Transverse colon (tissue), 4 donors: ENCODE measurements at regions not wholly inside any gene's neighbourhood (a gene's known extent, or its start where the extent isn't known, plus 50 kb on each side); places are given as distances from the start of the nearest gene placed in this dataset.
"Not testable (repeated sequence)": the region's sequence is repeated elsewhere in the genome, so short reads cannot be mapped to it uniquely, and the experiment has no call there.

Source experiments
- DNase-seq: peaks from one replicate; pipeline ENCODE4 v3.0.0-alpha.2; 2019
- H3K27ac ChIP-seq, 4 donors: fragments of 200-600 bp; sonication (generic); 2 replicates each; pipeline ENCODE4 v1.5.1; 2016 to 2018; ENCODE audit warnings: inconsistent platforms in 4 of 4
- H3K27me3 ChIP-seq: fragments of 200-600 bp; sonication (generic); 2 replicates; pipeline ENCODE4 v1.5.1; 2017; ENCODE audit warnings: inconsistent platforms
- H3K36me3 ChIP-seq, 4 donors: fragments of 200-600 bp; sonication (generic); 2 replicates each; pipeline ENCODE4 v1.5.1; 2017 to 2019; ENCODE audit warnings: inconsistent platforms in 4 of 4
- H3K4me1 ChIP-seq, 4 donors: fragments of 200-600 bp; sonication (generic); 2 replicates each; pipeline ENCODE4 v1.5.1; 2017 to 2020; ENCODE audit warnings: inconsistent platforms in 4 of 4
- H3K4me3 ChIP-seq, 4 donors: fragments of 200-600 bp; sonication (generic); 1 replicate in 1 of 4; 2 replicates in 3 of 4; pipeline versions ENCODE4 v1.5.1 to v1.6.1; 2017 to 2019; ENCODE audit warnings: inconsistent platforms in 4 of 4
- H3K9me3 ChIP-seq, 2 donors: fragments of 200-600 bp; sonication (generic); 2 replicates each; pipeline ENCODE4 v1.5.1; 2017 to 2019; ENCODE audit warnings: inconsistent platforms in 2 of 2
- EP300 ChIP-seq: sonication (generic); formaldehyde crosslinking; IDR thresholded peaks from one replicate; pipeline ENCODE4 v1.6.1; 2017; ENCODE audit warnings: antibody characterized with exemption, low read depth
- POLR2A ChIP-seq: fragments of 450-650 bp; IDR thresholded peaks from one replicate; pipeline ENCODE4 v1.6.1; 2016; ENCODE audit warnings: antibody characterized with exemption, mild to moderate bottlenecking, moderate library complexity
- POLR2AphosphoS5 ChIP-seq, 3 donors: sonication (generic); formaldehyde crosslinking; IDR thresholded peaks; one replicate each; pipeline ENCODE4 v1.6.1; 2016; ENCODE audit warnings: antibody characterized with exemption in 3 of 3
- WGBS, 2 donors: methylation state at CpG; one replicate each; pipeline ENCODE4 v1.1.5; 2018; ENCODE audit warnings: low coverage in 1 of 2; 5-methylcytosine and 5-hydroxymethylcytosine counted together
- in situ Hi-C, 4 donors: fragments of 200-750 bp; cut with MboI; loops; one replicate each; pipeline versions ENCODE4 v1.15.0 to v1.15.1; 2017; ENCODE audit warnings: low sequenced_read_pairs in 3 of 4, low pct_ligation_motif_present in 1 of 4, low pct_unique_long_range_greater_than_20kb in 1 of 4
- intact Hi-C: fragments of 100-400 bp; cut with DNase I; formaldehyde crosslinking; loops from one replicate; pipeline ENCODE4 v1.15.1; 2023; ENCODE audit warnings: low total_unique reads
- TF ChIP-seq, protein P1 (sequence below), 5 experiments: fragments of 200-600 bp in 3 of 5; fragments of 450-650 bp in 2 of 5; sonication (generic) in 3 of 5; IDR thresholded peaks; 1 replicate in 2 of 5; 2 replicates in 3 of 5; pipeline ENCODE4 v1.5.1; 2016 to 2017; ENCODE audit warnings: antibody characterized with exemption in 5 of 5, inconsistent platforms in 3 of 5, mild to moderate bottlenecking in 2 of 5, moderate library complexity in 1 of 5

DNA sequence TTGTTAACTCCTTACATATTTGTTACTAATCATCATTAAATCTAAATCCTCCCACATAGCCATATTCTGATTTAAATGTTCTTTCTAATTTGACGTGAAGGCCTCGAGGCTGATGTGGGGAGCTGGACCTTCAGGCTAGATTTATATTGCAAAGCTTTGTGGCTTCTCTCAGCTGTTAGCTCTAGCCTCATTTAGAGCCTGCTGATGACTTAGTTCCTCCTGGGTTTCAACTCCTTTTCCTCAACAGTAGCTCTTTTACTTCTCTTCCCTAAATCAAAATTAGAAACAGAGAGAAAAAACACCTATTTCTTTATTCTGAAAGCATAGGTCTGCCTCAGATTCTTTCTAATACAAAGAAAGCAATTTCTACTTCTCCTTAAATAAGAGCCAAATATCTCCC is 477.5 kb upstream of the CCDC196 start:
- intact Hi-C loops (no loop called here), in situ Hi-C loops (no loop called here)
- Histone ChIP-seq H3K36me3 (no peaks in the 10 kb centered on the region), H3K27ac (no peak overlapping the region), H3K9me3 (no peaks in the 10 kb centered on the region), H3K4me1 (no peaks in the 10 kb centered on the region), H3K27me3 (no peaks in the 10 kb centered on the region), H3K4me3 (no peak overlapping the region)
- no peak for TF ChIP-seq POLR2A
- TF ChIP-seq, protein P1, sequence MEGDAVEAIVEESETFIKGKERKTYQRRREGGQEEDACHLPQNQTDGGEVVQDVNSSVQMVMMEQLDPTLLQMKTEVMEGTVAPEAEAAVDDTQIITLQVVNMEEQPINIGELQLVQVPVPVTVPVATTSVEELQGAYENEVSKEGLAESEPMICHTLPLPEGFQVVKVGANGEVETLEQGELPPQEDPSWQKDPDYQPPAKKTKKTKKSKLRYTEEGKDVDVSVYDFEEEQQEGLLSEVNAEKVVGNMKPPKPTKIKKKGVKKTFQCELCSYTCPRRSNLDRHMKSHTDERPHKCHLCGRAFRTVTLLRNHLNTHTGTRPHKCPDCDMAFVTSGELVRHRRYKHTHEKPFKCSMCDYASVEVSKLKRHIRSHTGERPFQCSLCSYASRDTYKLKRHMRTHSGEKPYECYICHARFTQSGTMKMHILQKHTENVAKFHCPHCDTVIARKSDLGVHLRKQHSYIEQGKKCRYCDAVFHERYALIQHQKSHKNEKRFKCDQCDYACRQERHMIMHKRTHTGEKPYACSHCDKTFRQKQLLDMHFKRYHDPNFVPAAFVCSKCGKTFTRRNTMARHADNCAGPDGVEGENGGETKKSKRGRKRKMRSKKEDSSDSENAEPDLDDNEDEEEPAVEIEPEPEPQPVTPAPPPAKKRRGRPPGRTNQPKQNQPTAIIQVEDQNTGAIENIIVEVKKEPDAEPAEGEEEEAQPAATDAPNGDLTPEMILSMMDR (IDR thresholded peaks at IDR 0.05): no peak
- no peak for TF ChIP-seq POLR2AphosphoS5 (IDR thresholded peaks at IDR 0.05)
- TF ChIP-seq EP300: no peak
- no peak for DNase-seq
- WGBS, 2 donors: 59 to 79% methylated on average over 2 of the region's 2 CpGs

DNA sequence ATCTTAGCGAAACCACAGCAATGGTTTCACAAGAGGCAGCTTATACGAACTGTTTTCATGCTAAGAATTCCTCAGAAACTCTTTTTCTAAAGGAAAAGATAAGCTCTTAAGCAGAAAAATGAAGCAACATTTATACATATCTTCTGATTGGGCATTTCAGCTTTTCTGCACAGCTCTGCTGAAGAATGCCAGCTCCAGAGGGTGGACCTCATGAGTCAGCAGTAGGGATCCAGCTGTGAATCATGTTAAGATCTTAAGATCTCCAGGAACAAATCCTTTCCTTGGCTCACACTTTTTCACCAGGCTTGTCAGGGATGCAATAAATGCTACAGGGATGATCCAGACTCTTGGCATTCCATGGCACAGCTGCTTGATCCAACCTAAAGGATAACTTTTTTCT is 477.1 kb upstream of the CCDC196 start:
- in situ Hi-C loops: no loop called here
- TF ChIP-seq POLR2A: no peak
- TF ChIP-seq, protein P1 (IDR thresholded peaks at IDR 0.05): no peak
- TF ChIP-seq POLR2AphosphoS5 (IDR thresholded peaks at IDR 0.05): no peak
- no peak for TF ChIP-seq EP300
- 54 to 68% methylated on average over 2 of the region's 2 CpGs for WGBS, 2 donors
- Histone ChIP-seq H3K4me3 (no peak overlapping the region), H3K27me3 (no peaks in the 10 kb centered on the region), H3K27ac (no peak overlapping the region), H3K9me3 (no peaks in the 10 kb centered on the region), H3K4me1 (no peaks in the 10 kb centered on the region), H3K36me3 (no peaks in the 10 kb centered on the region)
- intact Hi-C loops: no loop called here
- no peak for DNase-seq

DNA sequence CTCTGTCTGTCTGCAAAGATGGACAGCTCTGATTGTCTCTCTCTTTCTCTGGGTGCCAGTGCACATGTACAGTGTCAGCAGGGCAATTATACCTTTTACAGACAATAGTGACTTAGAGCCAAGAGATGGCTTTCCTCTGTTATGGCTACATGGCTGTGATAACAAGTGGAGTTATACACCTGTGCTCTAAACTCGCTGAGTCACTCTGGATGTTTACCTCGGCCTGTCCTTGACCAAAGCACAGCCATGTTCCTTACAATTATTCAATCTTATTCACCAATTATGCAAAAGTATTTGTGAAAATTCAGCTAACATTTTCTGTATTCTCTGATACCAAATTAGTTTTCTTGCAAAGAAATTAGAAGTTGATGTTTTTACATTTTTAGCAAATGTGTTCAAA is 475.5 kb upstream of the CCDC196 start:
- DNase-seq: no peak
- Histone ChIP-seq H3K36me3 (no peaks in the 10 kb centered on the region), H3K4me3 (no peak overlapping the region), H3K27ac (no peak overlapping the region), H3K27me3 (no peaks in the 10 kb centered on the region), H3K9me3 (no peaks in the 10 kb centered on the region), H3K4me1 (no peaks in the 10 kb centered on the region)
- no peak for TF ChIP-seq POLR2AphosphoS5 (IDR thresholded peaks at IDR 0.05)
- no peak for TF ChIP-seq POLR2A
- TF ChIP-seq EP300: no peak
- TF ChIP-seq, protein P1 (IDR thresholded peaks at IDR 0.05): no peak
- intact Hi-C loops: no loop called here
- WGBS, 2 donors: 47 to 72% methylated on average over 2 of the region's 2 CpGs
- in situ Hi-C loops: no loop called here

DNA sequence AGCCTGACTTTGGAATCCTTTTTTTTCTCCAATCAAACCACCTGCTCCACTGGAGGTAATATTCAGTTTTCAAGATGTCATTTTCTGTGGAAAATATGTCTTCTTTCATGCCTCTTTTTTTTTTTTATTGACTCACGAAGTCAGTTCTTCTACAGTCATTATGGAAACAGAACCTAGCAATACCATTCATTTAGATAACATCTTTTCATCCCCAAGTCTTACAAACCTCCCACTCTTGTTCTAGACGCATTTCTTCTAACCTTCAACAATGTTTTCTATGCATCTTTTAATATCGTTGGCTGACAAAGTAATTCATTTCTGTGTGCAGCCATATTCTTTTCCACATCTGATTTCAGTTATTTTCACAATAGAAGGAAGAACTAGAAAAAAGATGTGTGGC is 474.3 kb upstream of the CCDC196 start:
- no peak overlapping the region for H3K27ac ChIP-seq
- intact Hi-C loops: no loop called here
- H3K27me3 ChIP-seq: no peaks in the 10 kb centered on the region
- no peak for DNase-seq
- TF ChIP-seq EP300: no peak
- TF ChIP-seq POLR2A: no peak
- TF ChIP-seq POLR2AphosphoS5 (IDR thresholded peaks at IDR 0.05): no peak
- TF ChIP-seq, protein P1 (IDR thresholded peaks at IDR 0.05): no peak
- H3K36me3 ChIP-seq: no peaks in the 10 kb centered on the region
- WGBS, 2 donors: 55 to 66% methylated on average over 3 of the region's 3 CpGs
- in situ Hi-C loops: no loop called here
- no peaks in the 10 kb centered on the region for H3K4me1 ChIP-seq
- no peaks in the 10 kb centered on the region for H3K9me3 ChIP-seq
- no peak overlapping the region for H3K4me3 ChIP-seq

DNA sequence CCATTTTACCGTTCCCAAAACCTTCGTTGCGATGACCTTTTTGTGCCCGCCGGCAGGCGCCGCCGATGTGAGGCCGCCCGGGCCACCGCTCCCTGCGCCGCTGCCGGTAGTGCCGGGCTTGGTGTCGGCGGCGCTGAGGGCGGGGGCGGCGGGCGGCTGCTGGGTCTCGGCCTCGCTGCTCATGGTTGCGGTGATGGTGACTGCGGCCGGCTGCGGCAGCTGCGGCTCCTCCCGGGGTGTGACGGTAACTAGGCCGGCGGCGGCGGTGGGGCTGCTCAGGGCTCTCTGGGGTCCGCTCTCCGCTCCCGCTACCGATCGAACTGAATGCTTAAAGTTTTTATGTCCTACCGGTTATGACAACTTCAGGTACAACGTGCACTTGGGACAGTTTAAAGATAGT is 472.6 kb upstream of the CCDC196 start:
- H3K36me3 ChIP-seq, DNase-seq, H3K4me3 ChIP-seq, H3K27me3 ChIP-seq, H3K27ac ChIP-seq, H3K9me3 ChIP-seq, intact Hi-C loops, H3K4me1 ChIP-seq, in situ Hi-C loops: not testable (repeated sequence)
- 87 to 95% methylated on average over 11 to 33 of the region's 42 CpGs for WGBS, 2 donors
